ENCODE measurements at regions not wholly inside any gene's neighbourhood (a gene's known extent, or its start where the extent isn't known, plus 50 kb on each side); places are given as distances from the start of the nearest gene placed in this dataset.

DNA sequence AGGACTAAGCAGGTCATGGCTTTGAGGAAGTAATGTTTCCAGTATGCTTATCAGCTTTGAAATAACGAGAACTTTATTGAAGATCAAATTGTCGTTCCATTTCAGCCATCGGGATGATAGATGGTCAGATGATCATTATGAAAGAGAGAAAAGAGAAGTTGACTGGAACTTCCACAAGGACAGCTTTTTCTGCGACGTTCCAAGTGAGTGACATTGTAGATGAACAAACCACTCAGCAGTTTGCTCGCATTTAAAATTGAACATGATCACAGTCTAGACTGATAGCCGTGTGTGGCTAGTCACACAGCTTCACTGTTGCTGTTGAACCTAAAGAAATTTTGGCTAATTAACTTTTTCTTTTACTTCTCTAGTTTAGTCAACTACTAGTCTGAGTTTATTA lies 151.1 kb downstream of the TLR5 start:
- no peak for TF ChIP-seq MYC (IDR thresholded peaks at IDR 0.05; ENCODE audit: low read depth, low read length)
- TF ChIP-seq, protein P1, sequence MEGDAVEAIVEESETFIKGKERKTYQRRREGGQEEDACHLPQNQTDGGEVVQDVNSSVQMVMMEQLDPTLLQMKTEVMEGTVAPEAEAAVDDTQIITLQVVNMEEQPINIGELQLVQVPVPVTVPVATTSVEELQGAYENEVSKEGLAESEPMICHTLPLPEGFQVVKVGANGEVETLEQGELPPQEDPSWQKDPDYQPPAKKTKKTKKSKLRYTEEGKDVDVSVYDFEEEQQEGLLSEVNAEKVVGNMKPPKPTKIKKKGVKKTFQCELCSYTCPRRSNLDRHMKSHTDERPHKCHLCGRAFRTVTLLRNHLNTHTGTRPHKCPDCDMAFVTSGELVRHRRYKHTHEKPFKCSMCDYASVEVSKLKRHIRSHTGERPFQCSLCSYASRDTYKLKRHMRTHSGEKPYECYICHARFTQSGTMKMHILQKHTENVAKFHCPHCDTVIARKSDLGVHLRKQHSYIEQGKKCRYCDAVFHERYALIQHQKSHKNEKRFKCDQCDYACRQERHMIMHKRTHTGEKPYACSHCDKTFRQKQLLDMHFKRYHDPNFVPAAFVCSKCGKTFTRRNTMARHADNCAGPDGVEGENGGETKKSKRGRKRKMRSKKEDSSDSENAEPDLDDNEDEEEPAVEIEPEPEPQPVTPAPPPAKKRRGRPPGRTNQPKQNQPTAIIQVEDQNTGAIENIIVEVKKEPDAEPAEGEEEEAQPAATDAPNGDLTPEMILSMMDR (IDR thresholded peaks at IDR 0.05; ENCODE audit: extremely low read depth in 1 of 2, insufficient read depth in 1 of 2, low read depth in 1 of 2, low read length in 2 of 2) = no peak
- no peak for TF ChIP-seq EZH2 (IDR thresholded peaks at IDR 0.05; ENCODE audit: borderline replicate concordance, low read depth, low read length, severe bottlenecking)
- TF ChIP-seq JUN (IDR thresholded peaks at IDR 0.05; ENCODE audit: borderline replicate concordance, insufficient read depth, insufficient read length, low read depth) = no peak
- TF ChIP-seq GATA2 (IDR thresholded peaks at IDR 0.05; ENCODE audit: insufficient read depth, insufficient read length, low read depth, low read length) = no peak
- TF ChIP-seq, protein P2, sequence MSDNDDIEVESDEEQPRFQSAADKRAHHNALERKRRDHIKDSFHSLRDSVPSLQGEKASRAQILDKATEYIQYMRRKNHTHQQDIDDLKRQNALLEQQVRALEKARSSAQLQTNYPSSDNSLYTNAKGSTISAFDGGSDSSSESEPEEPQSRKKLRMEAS (IDR thresholded peaks at IDR 0.05; ENCODE audit: insufficient read depth, insufficient read length) = no peak
